Left ventricle myocardium inferior (tissue), 1 donor: ENCODE measurements at regions not wholly inside any gene's neighbourhood (a gene's known extent, or its start where the extent isn't known, plus 50 kb on each side); places are given as distances from the start of the nearest gene placed in this dataset.

Experiments used
- DNase-seq: peaks from one replicate; pipeline ENCODE4 v3.0.0-alpha.2; 2020
- H3K27ac ChIP-seq: fragments of 200-600 bp; replicated peaks from 2 replicates; pipeline ENCODE4 v1.8.0; 2021
- H3K27me3 ChIP-seq: fragments of 200-600 bp; 2 replicates; pipeline ENCODE4 v1.8.0; 2021; ENCODE audit warnings: low read depth
- H3K36me3 ChIP-seq: fragments of 200-600 bp; 2 replicates; pipeline ENCODE4 v1.8.0; 2021
- H3K4me1 ChIP-seq: fragments of 200-600 bp; 2 replicates; pipeline ENCODE4 v1.8.0; 2021
- H3K4me3 ChIP-seq: fragments of 200-600 bp; 2 replicates; pipeline ENCODE4 v1.8.0; 2021; ENCODE audit warnings: mild to moderate bottlenecking, moderate library complexity
- H3K9me3 ChIP-seq: fragments of 200-600 bp; replicated peaks from 2 replicates; pipeline ENCODE4 v1.8.0; 2021
- CTCF ChIP-seq: fragments of 200-600 bp; IDR thresholded peaks from 2 replicates; pipeline ENCODE4 v1.8.0; 2021; ENCODE audit warnings: antibody characterized with exemption, mild to moderate bottlenecking, borderline replicate concordance
- intact Hi-C: fragments of 100-400 bp; cut with micrococcal nuclease; formaldehyde crosslinking; loops from one replicate; pipeline ENCODE4 v1.11.0; 2022
- donor health status: DM: no; HTN: yes; CAD: no; lungs with severe emphysema.

- Histone ChIP-seq H3K9me3 (no peaks in the 10 kb centered on the region), H3K4me3 (no peak overlapping the region), H3K4me1 (no peaks in the 10 kb centered on the region), H3K27ac (no peak overlapping the region), H3K36me3 (no peaks in the 10 kb centered on the region), H3K27me3 (no peaks in the 10 kb centered on the region)
- DNase-seq, result no peak
- TF ChIP-seq CTCF, result no peak
- intact Hi-C loops, result no loop called here
Observed at GRCh38 chrX:42855259-42855658, 77.3 kb upstream of the PPP1R2C start.

DNA sequence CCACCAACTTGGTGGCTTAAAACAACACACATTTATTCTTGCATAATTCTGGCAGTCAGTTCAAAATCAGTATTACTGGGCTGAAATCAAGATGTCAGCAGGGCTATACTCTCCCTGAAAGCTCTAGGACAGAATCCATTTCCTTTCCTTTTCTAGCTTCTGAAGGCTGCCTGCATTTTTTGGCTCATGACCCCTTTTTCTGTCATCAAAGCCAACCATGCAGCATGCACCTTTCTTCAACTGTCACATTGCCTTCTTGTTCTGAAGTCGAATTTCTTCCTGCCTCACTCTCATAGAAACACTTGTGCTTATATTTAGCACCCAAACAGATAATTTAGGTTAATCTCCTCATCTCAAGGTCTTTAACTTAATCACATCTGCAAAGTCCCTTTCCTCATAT, 79.8 kb upstream of the PPP1R2C start:
- TF ChIP-seq CTCF, result no peak
- no peaks in the 10 kb centered on the region for H3K36me3 ChIP-seq
- no peak for DNase-seq
- H3K27me3 ChIP-seq, result no peaks in the 10 kb centered on the region
- intact Hi-C loops, result no loop called here
- H3K27ac ChIP-seq, result no peak overlapping the region
- H3K9me3 ChIP-seq, result no peaks in the 10 kb centered on the region
- H3K4me3 ChIP-seq, result no peak overlapping the region
- no peaks in the 10 kb centered on the region for H3K4me1 ChIP-seq

- intact Hi-C loops, result no loop called here
- Histone ChIP-seq H3K9me3 (no peaks in the 10 kb centered on the region), H3K4me1 (no peaks in the 10 kb centered on the region), H3K36me3 (no peaks in the 10 kb centered on the region), H3K27ac (no peak overlapping the region), H3K4me3 (no peak overlapping the region), H3K27me3 (no peaks in the 10 kb centered on the region)
- TF ChIP-seq CTCF, result no peak
- DNase-seq, result no peak
Observed at GRCh38 chrX:42869011-42869410, 91.0 kb upstream of the PPP1R2C start.

- no peak for DNase-seq
- H3K36me3 ChIP-seq, result no peaks in the 10 kb centered on the region
- no peaks in the 10 kb centered on the region for H3K4me1 ChIP-seq
- TF ChIP-seq CTCF, result no peak
- H3K9me3 ChIP-seq, result no peaks in the 10 kb centered on the region
- intact Hi-C loops, result no loop called here
- no peak overlapping the region for H3K4me3 ChIP-seq
- no peaks in the 10 kb centered on the region for H3K27me3 ChIP-seq
- no peak overlapping the region for H3K27ac ChIP-seq
Observed at GRCh38 chrX:42869659-42870476, 91.9 kb upstream of the PPP1R2C start.

DNA sequence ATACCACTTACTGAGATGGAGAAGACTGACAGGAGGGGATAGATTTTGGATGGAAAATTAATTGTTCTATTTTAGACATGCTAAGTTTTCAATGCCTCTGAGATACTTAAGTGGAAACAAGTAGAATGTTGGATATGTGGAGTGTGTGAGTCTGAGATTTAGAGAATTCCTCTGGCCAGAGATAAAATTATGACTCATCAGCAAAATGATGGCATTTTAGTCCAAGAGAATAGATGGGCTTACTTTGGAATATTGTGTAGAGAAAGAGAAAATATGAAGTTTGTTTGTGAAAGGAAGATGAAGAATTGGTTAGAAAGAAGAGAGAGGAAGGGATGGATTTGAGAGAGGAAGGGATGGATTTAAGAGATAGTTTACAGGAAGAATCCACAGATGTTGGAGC, 108.6 kb upstream of the PPP1R2C start:
- Histone ChIP-seq H3K9me3 (no peaks in the 10 kb centered on the region), H3K27me3 (no peaks in the 10 kb centered on the region), H3K4me3 (no peak overlapping the region), H3K4me1 (no peaks in the 10 kb centered on the region), H3K36me3 (no peaks in the 10 kb centered on the region), H3K27ac (no peak overlapping the region)
- TF ChIP-seq CTCF, result no peak
- no peak for DNase-seq
- intact Hi-C loops, result no loop called here
